AG08396 (cell line): ENCODE measurements at regions not wholly inside any gene's neighbourhood (a gene's known extent, or its start where the extent isn't known, plus 50 kb on each side); places are given as distances from the start of the nearest gene placed in this dataset.
A peak's percentile ranks its signal among the peaks of the same experiment; 100 is the strongest.
"Not testable (repeated sequence)": the region's sequence is repeated elsewhere in the genome, so short reads cannot be mapped to it uniquely, and the experiment has no call there.

ENCODE experiments used
- DNase-seq: peaks from one replicate; pipeline ENCODE4 v3.0.0; 2012; ENCODE audit warnings: low spot score, mixed read lengths

GRCh38 chr6:112511441-112511840 is 164.3 kb downstream of the RFPL4B start:
- no peak for DNase-seq

- DNase-seq: no peak
These were observed 166.0 kb downstream of the RFPL4B start for GRCh38 chr6:112513175-112513574.

GRCh38 chr6:112522587-112522986 is 175.5 kb downstream of the RFPL4B start:
- DNase-seq: no peak

GRCh38 chr6:112524071-112524470 is 176.9 kb downstream of the RFPL4B start:
- DNase-seq: no peak

- no peak for DNase-seq
These were observed 178.6 kb downstream of the RFPL4B start for GRCh38 chr6:112525749-112526148.

- DNase-seq: no peak
These were observed 179.5 kb downstream of the RFPL4B start for GRCh38 chr6:112526594-112526993.

- DNase-seq: not testable (repeated sequence)
These were observed 181.2 kb downstream of the RFPL4B start for GRCh38 chr6:112528306-112528705.

- no peak for DNase-seq
These were observed 188.7 kb downstream of the RFPL4B start for GRCh38 chr6:112535816-112536215.

GRCh38 chr6:112539355-112539754 is 192.2 kb downstream of the RFPL4B start:
- no peak for DNase-seq

- not testable (repeated sequence) for DNase-seq
These were observed 194.7 kb downstream of the RFPL4B start for GRCh38 chr6:112541847-112542246.

- DNase-seq: not testable (repeated sequence)
These were observed 200.4 kb downstream of the RFPL4B start for GRCh38 chr6:112547321-112548085.

GRCh38 chr6:112549749-112550148 is 202.6 kb downstream of the RFPL4B start:
- no peak for DNase-seq

GRCh38 chr6:112557435-112557834 is 210.3 kb downstream of the RFPL4B start:
- DNase-seq: no peak

GRCh38 chr6:112557961-112558360 is 210.8 kb downstream of the RFPL4B start:
- no peak for DNase-seq

- no peak for DNase-seq
These were observed 213.5 kb downstream of the RFPL4B start for GRCh38 chr6:112560651-112561050.

- DNase-seq: peak; percentile 29
These were observed 215.4 kb downstream of the RFPL4B start for GRCh38 chr6:112562301-112563231.

GRCh38 chr6:112563368-112563767 is 216.2 kb downstream of the RFPL4B start:
- peak; percentile 27 for DNase-seq

- DNase-seq: no peak
These were observed 220.9 kb downstream of the RFPL4B start for GRCh38 chr6:112568066-112568465.

GRCh38 chr6:112571488-112572270 is 224.5 kb downstream of the RFPL4B start:
- DNase-seq: peak; percentile 21

GRCh38 chr6:112574190-112574589 is 227.1 kb downstream of the RFPL4B start:
- DNase-seq: no peak

- DNase-seq: no peak
These were observed 228.2 kb downstream of the RFPL4B start for GRCh38 chr6:112575309-112575834.

GRCh38 chr6:112576423-112576822 is 229.3 kb downstream of the RFPL4B start:
- no peak for DNase-seq
